ENCODE measurements at regions not wholly inside any gene's neighbourhood (a gene's known extent, or its start where the extent isn't known, plus 50 kb on each side); places are given as distances from the start of the nearest gene placed in this dataset.

DNA sequence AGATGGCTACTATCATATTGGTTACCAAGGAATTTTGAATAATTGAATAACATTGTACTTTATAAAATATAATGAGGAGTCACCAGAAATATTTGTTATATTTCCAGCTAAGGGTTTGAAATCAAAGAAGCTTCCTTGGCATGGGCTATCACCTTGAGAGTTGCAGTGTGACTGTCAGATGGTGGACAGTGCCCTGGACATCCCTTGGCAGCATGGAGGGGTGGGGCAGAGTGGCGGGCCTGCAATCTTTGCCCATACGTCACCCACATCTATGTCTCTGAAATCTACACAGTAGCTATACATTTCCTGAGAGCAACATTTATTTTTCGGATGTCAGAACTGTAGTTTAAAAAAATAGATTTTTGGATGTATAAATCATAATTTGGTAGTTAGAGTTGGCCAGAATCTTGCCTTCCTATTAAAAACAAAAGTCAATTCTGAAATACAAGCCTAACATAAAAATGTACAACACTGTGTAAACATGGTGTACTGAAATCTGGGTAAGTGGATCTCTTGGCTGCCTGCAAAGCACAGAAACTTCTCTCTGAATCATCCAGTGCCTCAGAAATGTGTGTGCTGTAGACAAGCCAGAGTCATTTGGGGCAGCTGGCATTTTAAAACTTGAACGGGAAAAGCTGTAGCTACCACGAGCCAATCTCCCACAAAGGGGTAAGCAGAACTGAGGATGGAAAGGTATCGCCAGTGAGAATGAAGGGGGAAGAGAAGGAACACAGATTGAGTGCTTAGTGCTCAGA, 124.2 kb upstream of the ARHGAP28 start:
- DNase-seq (ENCODE audit: low read depth in 4 of 4, low spot score in 3 of 4): no peak

DNA sequence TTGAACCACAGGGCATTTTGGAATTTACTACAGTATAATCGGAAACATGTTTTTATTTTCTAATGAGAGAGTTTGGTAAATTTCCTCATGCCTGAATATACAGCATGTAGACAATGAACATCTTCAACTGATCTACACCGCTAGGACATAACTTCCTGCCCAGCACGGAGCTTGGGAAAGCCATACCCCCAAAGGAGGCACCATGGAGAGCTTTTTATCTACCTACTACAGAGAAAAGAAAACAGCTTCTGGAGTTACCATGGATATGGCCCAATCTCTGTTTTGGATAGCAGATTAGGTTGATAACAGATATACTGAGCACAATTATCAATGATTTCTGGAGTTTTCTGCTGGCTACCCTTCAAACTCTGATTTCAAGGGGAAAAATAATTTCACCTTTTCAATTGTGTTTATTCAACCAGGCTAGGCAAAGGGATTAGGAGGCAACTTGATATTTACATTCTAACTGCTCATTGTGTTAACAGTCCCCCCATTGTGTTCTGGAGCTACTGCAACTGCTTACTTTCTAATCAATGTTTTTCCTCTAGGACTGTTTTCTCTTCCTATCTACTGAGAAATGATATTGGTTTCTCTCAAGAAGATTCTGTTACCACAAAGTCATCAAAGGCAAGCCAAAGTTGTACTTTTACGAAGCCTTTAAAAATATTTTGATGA, 123.0 kb upstream of the ARHGAP28 start:
- no peak for DNase-seq (ENCODE audit: low read depth in 4 of 4, low spot score in 3 of 4)

DNA sequence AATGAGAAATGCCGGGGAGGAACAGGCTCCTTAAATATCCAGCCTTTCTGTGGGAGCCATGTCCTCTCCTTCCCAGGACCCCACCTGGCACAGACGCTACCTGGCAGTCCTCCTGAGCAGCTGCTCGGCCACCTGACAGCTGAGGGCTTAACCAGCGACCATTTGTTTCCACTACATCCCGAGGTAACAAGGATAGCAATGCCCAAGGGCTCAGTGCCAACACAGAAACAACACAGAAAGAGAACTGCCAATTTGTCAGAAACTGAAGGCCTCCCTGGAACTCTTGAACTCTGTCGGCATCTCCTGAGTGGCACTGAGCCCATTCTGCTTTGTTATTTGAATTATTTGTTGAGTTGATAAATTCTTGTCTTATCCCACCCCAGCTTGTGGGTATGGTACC, 122.2 kb upstream of the ARHGAP28 start:
- DNase-seq (ENCODE audit: low read depth in 4 of 4, low spot score in 3 of 4): no peak

- DNase-seq (ENCODE audit: low read depth in 4 of 4, low spot score in 3 of 4): no peak
Observed at GRCh38 chr18:6609666-6610264, 119.8 kb upstream of the ARHGAP28 start.

- DNase-seq (ENCODE audit: low read depth in 4 of 4, low spot score in 3 of 4): no peak
Observed at GRCh38 chr18:6610466-6610865, 119.0 kb upstream of the ARHGAP28 start.

DNA sequence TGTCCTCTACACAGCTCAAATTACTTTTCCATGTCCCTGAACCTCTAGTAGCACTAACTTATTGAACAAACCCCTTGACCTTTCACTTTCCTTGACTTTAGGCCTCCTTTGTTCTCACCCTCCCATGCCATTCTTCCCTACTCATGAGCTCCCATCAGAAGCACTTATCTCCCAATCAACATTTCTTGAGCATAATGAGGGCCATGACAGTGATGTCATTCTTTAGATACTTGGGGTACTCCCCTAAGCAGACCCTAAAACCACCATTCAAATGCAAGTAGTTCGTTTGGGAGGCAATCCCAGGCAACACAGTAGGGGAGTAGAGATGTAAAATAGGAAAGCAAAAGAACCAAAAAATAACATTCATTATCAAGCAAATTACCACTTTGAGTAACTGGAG, 115.9 kb upstream of the ARHGAP28 start:
- DNase-seq (ENCODE audit: low read depth in 4 of 4, low spot score in 3 of 4): no peak

- DNase-seq (ENCODE audit: low read depth in 4 of 4, low spot score in 3 of 4): no peak
Observed at GRCh38 chr18:6614952-6615351, 114.6 kb upstream of the ARHGAP28 start.

DNA sequence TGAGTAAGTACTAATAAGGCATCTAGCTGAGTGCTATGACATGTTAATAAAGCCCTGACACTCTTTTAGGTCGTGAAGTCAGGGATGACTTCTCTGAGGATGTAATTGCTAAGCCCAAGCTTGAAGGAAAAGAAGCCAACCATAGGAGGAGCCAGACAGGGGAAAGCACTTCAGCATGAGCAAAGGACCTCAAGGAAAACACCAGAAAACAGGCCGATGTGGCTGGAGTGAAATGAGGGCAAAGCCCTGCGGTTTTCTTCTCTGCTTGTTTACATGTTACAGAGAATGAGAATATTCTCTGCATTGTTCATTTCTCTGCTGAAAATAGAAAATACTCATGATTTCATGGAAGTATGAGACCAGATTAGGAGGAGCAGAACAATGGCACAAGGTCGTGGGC, 112.5 kb upstream of the ARHGAP28 start:
- no peak for DNase-seq (ENCODE audit: low read depth in 4 of 4, low spot score in 3 of 4)

DNA sequence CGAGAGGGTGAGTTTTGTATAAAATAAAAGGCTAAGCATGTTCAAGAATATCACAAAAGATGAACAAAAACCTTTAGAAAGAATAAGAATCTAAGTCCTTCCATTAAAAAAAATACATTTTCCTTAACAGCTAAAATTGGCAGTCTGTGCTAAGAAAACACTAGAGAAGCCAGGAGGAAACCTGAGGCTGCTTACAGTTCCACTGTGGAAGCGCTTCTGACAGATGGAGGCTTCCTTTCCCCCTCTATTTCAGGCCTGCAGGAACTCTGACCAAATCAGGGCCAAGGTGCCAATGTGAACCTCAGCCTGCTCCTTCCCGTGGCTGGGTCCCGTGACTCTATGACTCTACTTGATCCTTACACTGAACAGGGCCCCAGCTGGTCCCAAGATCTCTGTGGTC, 108.1 kb upstream of the ARHGAP28 start:
- DNase-seq (ENCODE audit: low read depth in 4 of 4, low spot score in 3 of 4): no peak

GRCh38 chr18:6623278-6623677, 106.2 kb upstream of the ARHGAP28 start:
- no peak for DNase-seq (ENCODE audit: low read depth in 4 of 4, low spot score in 3 of 4)

DNA sequence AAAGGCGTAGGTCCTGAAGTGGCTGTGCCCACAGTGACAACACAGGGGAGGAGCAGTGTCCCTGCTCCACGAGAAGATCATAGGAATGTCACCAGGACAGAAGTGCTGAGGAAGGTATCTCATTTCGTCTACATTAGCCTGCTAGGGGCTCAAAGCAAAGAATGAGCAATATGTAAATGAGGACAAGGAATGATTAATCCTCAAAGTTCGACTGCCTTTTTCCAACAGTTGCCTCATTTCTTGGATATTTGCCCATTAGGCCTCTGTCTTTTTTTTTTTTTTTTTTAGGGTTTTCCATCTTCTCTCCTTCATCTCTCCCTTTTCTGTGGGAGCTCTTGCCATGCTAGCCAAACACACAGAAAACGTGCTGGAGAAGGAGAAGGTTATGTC, 105.2 kb upstream of the ARHGAP28 start:
- DNase-seq (ENCODE audit: low read depth in 4 of 4, low spot score in 3 of 4): no peak

GRCh38 chr18:6624661-6625311, 104.7 kb upstream of the ARHGAP28 start:
- no peak for DNase-seq (ENCODE audit: low read depth in 4 of 4, low spot score in 3 of 4)

GRCh38 chr18:6625481-6625880, 104.0 kb upstream of the ARHGAP28 start:
- no peak for DNase-seq (ENCODE audit: low read depth in 4 of 4, low spot score in 3 of 4)

- DNase-seq (ENCODE audit: low read depth in 4 of 4, low spot score in 3 of 4): no peak
Observed at GRCh38 chr18:6626457-6626856, 103.1 kb upstream of the ARHGAP28 start.

- DNase-seq (ENCODE audit: low read depth in 4 of 4, low spot score in 3 of 4): no peak
Observed at GRCh38 chr18:6627645-6628044, 101.9 kb upstream of the ARHGAP28 start.

DNA sequence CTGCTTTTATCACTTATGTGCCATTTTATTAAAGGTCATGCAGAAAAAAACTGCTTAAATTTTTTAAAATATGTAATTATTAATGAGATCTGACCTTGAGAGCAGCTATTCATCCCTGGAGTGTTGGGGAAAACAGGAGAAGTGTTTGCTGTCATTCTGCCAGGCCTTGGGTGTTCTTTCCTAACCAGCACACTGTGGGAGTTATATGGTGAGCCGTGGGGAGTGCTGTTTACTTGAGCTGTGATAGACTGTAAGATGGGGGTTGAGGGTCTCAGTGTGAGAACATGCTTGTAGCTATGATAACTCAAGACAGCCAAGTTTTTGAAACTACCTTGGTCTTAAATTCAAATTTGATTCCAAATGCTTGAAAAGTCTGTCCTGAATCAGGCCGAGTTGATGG, 101.3 kb upstream of the ARHGAP28 start:
- DNase-seq (ENCODE audit: low read depth in 4 of 4, low spot score in 3 of 4): no peak

GRCh38 chr18:6629635-6630140, 99.8 kb upstream of the ARHGAP28 start:
- DNase-seq (ENCODE audit: low read depth in 4 of 4, low spot score in 3 of 4): no peak

DNA sequence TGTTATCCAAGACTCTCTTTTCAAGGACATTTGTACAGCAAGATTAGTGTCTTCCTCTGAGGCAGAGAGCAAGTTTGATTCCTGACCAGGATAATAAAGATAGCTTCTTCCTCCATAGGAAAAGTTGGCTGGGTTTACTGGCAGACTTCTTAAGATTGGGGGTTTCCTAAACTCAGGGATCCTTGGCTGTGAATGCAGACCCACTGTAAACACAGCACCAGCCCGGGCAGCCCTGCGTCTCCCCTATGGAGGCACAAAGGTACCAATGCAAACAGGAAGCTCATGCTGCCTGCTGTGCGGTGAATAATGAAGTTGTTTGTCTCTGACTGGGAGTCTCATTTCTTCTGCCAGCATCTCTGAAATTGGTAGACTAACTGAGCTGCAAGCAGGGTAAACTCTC, 96.2 kb upstream of the ARHGAP28 start:
- DNase-seq (ENCODE audit: low read depth in 4 of 4, low spot score in 3 of 4): no peak

DNA sequence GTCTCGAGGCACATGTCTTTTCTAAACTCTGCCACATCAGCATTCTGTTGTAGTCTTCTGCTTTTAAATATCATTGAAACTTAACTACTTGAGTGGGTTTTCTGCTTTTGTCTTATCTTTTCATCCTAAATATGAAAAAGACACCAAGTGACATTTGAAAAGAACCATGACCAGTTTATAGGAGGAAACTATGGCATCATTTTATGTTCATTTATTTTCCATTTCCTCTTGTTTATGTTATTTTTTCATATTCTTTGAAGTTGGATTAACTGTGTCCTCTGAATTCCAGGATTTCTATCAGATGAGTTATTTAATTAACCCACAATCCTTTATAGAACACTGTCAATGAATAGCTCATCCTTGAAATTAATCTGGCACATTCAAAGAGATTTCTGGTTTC, 93.4 kb upstream of the ARHGAP28 start:
- DNase-seq (ENCODE audit: low read depth in 4 of 4, low spot score in 3 of 4): no peak

GRCh38 chr18:6638447-6638846, 91.1 kb upstream of the ARHGAP28 start:
- DNase-seq (ENCODE audit: low read depth in 4 of 4, low spot score in 3 of 4): no peak

GRCh38 chr18:6639305-6639704, 90.2 kb upstream of the ARHGAP28 start:
- no peak for DNase-seq (ENCODE audit: low read depth in 4 of 4, low spot score in 3 of 4)

Data from right renal pelvis (tissue), 4 donors.